H9 (cell line): ENCODE measurements at regions not wholly inside any gene's neighbourhood (a gene's known extent, or its start where the extent isn't known, plus 50 kb on each side); places are given as distances from the start of the nearest gene placed in this dataset.

ENCODE experiments used
- DNase-seq: peaks from one replicate; pipeline ENCODE4 v3.0.0-alpha.2; 2017
- H2AFZ ChIP-seq: one replicate; pipeline ENCODE4 v1.6.1; 2013; ENCODE audit warnings: mild to moderate bottlenecking, low read length, control low read depth, moderate library complexity
- H2AK5ac ChIP-seq: 2 replicates; pipeline ENCODE4 v1.6.1; 2013; ENCODE audit warnings: low read length, control low read depth, mixed read lengths; ENCODE audit not compliant: insufficient read length
- H2BK120ac ChIP-seq: one replicate; pipeline ENCODE4 v1.6.1; 2013; ENCODE audit warnings: low read depth, mild to moderate bottlenecking, low read length, control low read depth, inconsistent platforms; ENCODE audit not compliant: poor library complexity, severe bottlenecking
- H2BK12ac ChIP-seq: 2 replicates; pipeline ENCODE4 v1.6.1; 2013; ENCODE audit warnings: low read length, control low read depth, mixed read lengths, low read depth; ENCODE audit not compliant: insufficient read length
- H2BK15ac ChIP-seq: 2 replicates; pipeline ENCODE4 v1.6.1; 2013; ENCODE audit warnings: low read depth, low read length, control low read depth
- H2BK20ac ChIP-seq: one replicate; pipeline ENCODE4 v1.6.1; 2013; ENCODE audit warnings: low read depth, mild to moderate bottlenecking, low read length, control low read depth, inconsistent platforms; ENCODE audit not compliant: poor library complexity, severe bottlenecking
- H2BK5ac ChIP-seq: 2 replicates; pipeline ENCODE4 v1.6.1; 2013; ENCODE audit warnings: low read length, control low read depth, mixed read lengths; ENCODE audit not compliant: insufficient read length
- H3K14ac ChIP-seq: 2 replicates; pipeline ENCODE4 v1.6.1; 2013; ENCODE audit warnings: low read length, control low read depth; ENCODE audit not compliant: insufficient read depth
- H3K18ac ChIP-seq: 2 replicates; pipeline ENCODE4 v1.6.1; 2013; ENCODE audit warnings: low read depth, mild to moderate bottlenecking, mixed read lengths, low read length, control low read depth; ENCODE audit not compliant: insufficient read length
- H3K23ac ChIP-seq: 2 replicates; pipeline ENCODE4 v1.6.1; 2013; ENCODE audit warnings: low read length, control low read depth, mixed read lengths, low read depth; ENCODE audit not compliant: insufficient read length
- H3K23me2 ChIP-seq: 2 replicates; pipeline ENCODE4 v1.6.1; 2013; ENCODE audit warnings: low read depth, mild to moderate bottlenecking, mixed read lengths, low read length, control low read depth; ENCODE audit not compliant: insufficient read length, poor library complexity, severe bottlenecking
- H3K27ac ChIP-seq: 2 replicates; pipeline ENCODE4 v1.5.1; 2013; ENCODE audit warnings: low read length, control low read depth, mixed read lengths, low read depth; ENCODE audit not compliant: insufficient read length
- H3K27me3 ChIP-seq: 2 replicates; pipeline ENCODE4 v1.6.1; 2013; ENCODE audit warnings: low read length, control low read depth, inconsistent platforms; ENCODE audit not compliant: insufficient read depth
- H3K4ac ChIP-seq: 2 replicates; pipeline ENCODE4 v1.6.1; 2013; ENCODE audit warnings: low read depth, mild to moderate bottlenecking, control low read depth, inconsistent platforms, low read length, moderate library complexity
- H3K4me1 ChIP-seq: 2 replicates; pipeline ENCODE4 v1.6.1; 2013; ENCODE audit warnings: low read length, control low read depth, inconsistent platforms; ENCODE audit not compliant: insufficient read depth
- H3K4me2 ChIP-seq: 2 replicates; pipeline ENCODE4 v1.6.1; 2013; ENCODE audit warnings: low read length, control low read depth, mixed read lengths; ENCODE audit not compliant: insufficient read length, insufficient read depth
- H3K56ac ChIP-seq: 2 replicates; pipeline ENCODE4 v1.6.1; 2013; ENCODE audit warnings: low read depth, mild to moderate bottlenecking, mixed read lengths, low read length, control low read depth; ENCODE audit not compliant: insufficient read length
- H3K79me1 ChIP-seq: 2 replicates; pipeline ENCODE4 v1.6.1; 2013; ENCODE audit warnings: low read depth, mild to moderate bottlenecking, moderate library complexity, low read length, control low read depth, inconsistent platforms; ENCODE audit not compliant: insufficient read depth, poor library complexity, severe bottlenecking
- H3K79me2 ChIP-seq: 2 replicates; pipeline ENCODE4 v1.6.1; 2013; ENCODE audit warnings: low read length, control low read depth, inconsistent platforms; ENCODE audit not compliant: insufficient read depth
- H3K9ac ChIP-seq: 2 replicates; pipeline ENCODE4 v1.6.1; 2013; ENCODE audit warnings: low read length, control low read depth, mixed read lengths; ENCODE audit not compliant: insufficient read length; ENCODE audit errors: extremely low read depth
- H3K9me3 ChIP-seq: one replicate; pipeline ENCODE4 v1.6.1; 2013; ENCODE audit warnings: low read depth, low read length, inconsistent platforms; ENCODE audit not compliant: control insufficient read depth
- H3T11ph ChIP-seq: one replicate; pipeline ENCODE4 v1.6.1; 2013; ENCODE audit warnings: mild to moderate bottlenecking, low read length, control low read depth, inconsistent platforms
- H4K20me1 ChIP-seq: one replicate; pipeline ENCODE4 v1.6.1; 2013; ENCODE audit not compliant: control insufficient read depth, insufficient read length, insufficient read depth
- H4K5ac ChIP-seq: 2 replicates; pipeline ENCODE4 v1.6.1; 2013; ENCODE audit warnings: low read depth, mild to moderate bottlenecking, mixed read lengths, low read length, control low read depth; ENCODE audit not compliant: insufficient read length
- H4K8ac ChIP-seq: replicated peaks from 2 replicates; pipeline ENCODE4 v1.6.1; 2013; ENCODE audit warnings: low read length, control low read depth, mixed read lengths, low read depth; ENCODE audit not compliant: insufficient read length
- H4K91ac ChIP-seq: 2 replicates; pipeline ENCODE4 v1.6.1; 2013; ENCODE audit warnings: low read depth, mild to moderate bottlenecking, moderate library complexity, mixed read lengths, low read length, control low read depth; ENCODE audit not compliant: insufficient read length
- H3K27ac Mint-ChIP-seq, 3 experiments: 2 replicates in 2 of 3; 3 replicates in 1 of 3; pipeline ENCODE4 v1.8.0; 2020 to 2021; ENCODE audit warnings: mixed read lengths in 3 of 3, mild to moderate bottlenecking in 1 of 3, moderate library complexity in 1 of 3
- H3K27me3 Mint-ChIP-seq: 2 replicates; pipeline ENCODE4 v1.8.0; 2021; ENCODE audit warnings: low read depth, mild to moderate bottlenecking, moderate library complexity, mixed read lengths
- H3K36me3 Mint-ChIP-seq, 3 experiments: 2 replicates in 2 of 3; 3 replicates in 1 of 3; pipeline ENCODE4 v1.8.0; 2020 to 2021; ENCODE audit warnings: low read depth in 3 of 3, mixed read lengths in 3 of 3; ENCODE audit not compliant: insufficient read depth in 1 of 3
- H3K4me1 Mint-ChIP-seq, 2 experiments: 2 replicates each; pipeline ENCODE4 v1.8.0; 2020; ENCODE audit warnings: mixed read lengths in 2 of 2
- H3K4me3 Mint-ChIP-seq, 2 experiments: 2 replicates in 1 of 2; 3 replicates in 1 of 2; pipeline ENCODE4 v1.8.0; 2020 to 2021; ENCODE audit warnings: mild to moderate bottlenecking in 2 of 2, mixed read lengths in 2 of 2, moderate library complexity in 1 of 2
- H3K9me3 Mint-ChIP-seq, 2 experiments: 2 replicates in 1 of 2; 3 replicates in 1 of 2; pipeline ENCODE4 v1.8.0; 2020; ENCODE audit warnings: mild to moderate bottlenecking in 2 of 2, mixed read lengths in 2 of 2, moderate library complexity in 1 of 2
- WGBS: extraction: QIAGEN DNeasy Blood & Tissue Kit; methylation state at CpG from one replicate; pipeline ENCODE4 v1.1.7; 2013; ENCODE audit warnings: missing lambda C conversion rate, low lambda C conversion rate, mixed read lengths; ENCODE audit not compliant: insufficient read length; ENCODE audit errors: extremely low coverage; 5-methylcytosine and 5-hydroxymethylcytosine counted together
- TF ChIP-seq, protein P1 (sequence below): fragments of 200-600 bp; sonication (generic); conservative IDR thresholded peaks from 3 replicates; pipeline ENCODE4 v1.8.0; 2021; ENCODE audit warnings: antibody characterized with exemption, mild to moderate bottlenecking

DNA sequence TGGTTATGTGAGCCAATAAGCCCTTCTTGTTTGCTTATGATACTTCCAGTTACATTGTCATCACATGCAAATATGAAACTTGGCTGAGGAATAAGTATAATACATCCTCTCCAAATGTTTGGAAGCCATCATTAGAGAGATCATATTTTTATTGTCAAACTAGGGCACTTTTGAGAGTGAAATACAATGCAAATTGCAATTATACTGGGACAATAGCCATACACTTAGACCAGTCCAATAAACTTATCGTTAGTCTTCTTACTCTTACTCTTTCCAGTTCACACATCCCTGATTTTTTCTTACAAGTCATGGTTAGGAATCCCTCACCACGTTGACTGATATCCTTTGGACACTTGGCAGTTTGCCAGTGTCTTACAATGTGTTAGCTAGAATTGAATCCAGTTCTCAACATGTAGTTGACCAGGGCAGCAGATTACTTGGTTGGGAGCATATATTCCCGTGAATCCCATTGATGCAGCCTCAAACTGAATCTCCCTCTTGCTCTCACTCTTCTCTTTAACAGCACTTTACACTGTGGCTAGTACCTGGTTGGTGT lies 519.7 kb upstream of the ID4 start:
- Histone ChIP-seq H2AFZ (no peak overlapping the region), H2BK15ac (no peak overlapping the region), H3K18ac (no peak overlapping the region), H3K4ac (no peak overlapping the region), H3K14ac (no peak overlapping the region), H2AK5ac (no peak overlapping the region), H3K79me2 (no peaks in the 10 kb centered on the region), H2BK5ac (no peak overlapping the region), H3K27ac (no peak overlapping the region), H2BK120ac (no peak overlapping the region), H3K4me2 (no peak overlapping the region), H3K79me1 (no peaks in the 10 kb centered on the region), H4K5ac (no peak overlapping the region), H3K23ac (no peak overlapping the region), H2BK20ac (no peak overlapping the region), H4K91ac (no peak overlapping the region), H2BK12ac (no peak overlapping the region), H3K23me2 (no peaks in the 10 kb centered on the region), H3T11ph (no peak overlapping the region), H3K9me3 (no peaks in the 10 kb centered on the region), H4K20me1 (no peaks in the 10 kb centered on the region), H3K56ac (no peak overlapping the region), H3K4me1 (no peaks in the 10 kb centered on the region), H3K9ac (no peak overlapping the region), H4K8ac (no peak overlapping the region), H3K27me3 (no peaks in the 10 kb centered on the region)
- no peaks in the 10 kb centered on the region; a peak in 3 of 5 replicates for H3K9me3 Mint-ChIP-seq
- H3K4me3 Mint-ChIP-seq = no peak overlapping the region
- H3K27ac Mint-ChIP-seq = no peak overlapping the region
- no CpG with 5 or more reads among the region's 3 CpGs for WGBS
- peaks cover 30% of the 10 kb centered on the region for H3K27me3 Mint-ChIP-seq
- H3K36me3 Mint-ChIP-seq = no peaks in the 10 kb centered on the region; a peak in 2 of 7 replicates
- peaks cover 6 to 9% of the 10 kb centered on the region in 2 experiments for H3K4me1 Mint-ChIP-seq
- TF ChIP-seq, protein P1, sequence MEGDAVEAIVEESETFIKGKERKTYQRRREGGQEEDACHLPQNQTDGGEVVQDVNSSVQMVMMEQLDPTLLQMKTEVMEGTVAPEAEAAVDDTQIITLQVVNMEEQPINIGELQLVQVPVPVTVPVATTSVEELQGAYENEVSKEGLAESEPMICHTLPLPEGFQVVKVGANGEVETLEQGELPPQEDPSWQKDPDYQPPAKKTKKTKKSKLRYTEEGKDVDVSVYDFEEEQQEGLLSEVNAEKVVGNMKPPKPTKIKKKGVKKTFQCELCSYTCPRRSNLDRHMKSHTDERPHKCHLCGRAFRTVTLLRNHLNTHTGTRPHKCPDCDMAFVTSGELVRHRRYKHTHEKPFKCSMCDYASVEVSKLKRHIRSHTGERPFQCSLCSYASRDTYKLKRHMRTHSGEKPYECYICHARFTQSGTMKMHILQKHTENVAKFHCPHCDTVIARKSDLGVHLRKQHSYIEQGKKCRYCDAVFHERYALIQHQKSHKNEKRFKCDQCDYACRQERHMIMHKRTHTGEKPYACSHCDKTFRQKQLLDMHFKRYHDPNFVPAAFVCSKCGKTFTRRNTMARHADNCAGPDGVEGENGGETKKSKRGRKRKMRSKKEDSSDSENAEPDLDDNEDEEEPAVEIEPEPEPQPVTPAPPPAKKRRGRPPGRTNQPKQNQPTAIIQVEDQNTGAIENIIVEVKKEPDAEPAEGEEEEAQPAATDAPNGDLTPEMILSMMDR = no peak
- DNase-seq = no peak
